ENCODE measurements at regions not wholly inside any gene's neighbourhood (a gene's known extent, or its start where the extent isn't known, plus 50 kb on each side); places are given as distances from the start of the nearest gene placed in this dataset.
"Not testable (repeated sequence)": the region's sequence is repeated elsewhere in the genome, so short reads cannot be mapped to it uniquely, and the experiment has no call there.

GRCh38 chr13:56335775-56336174 lies 804.9 kb upstream of the PRR20A start:
- DNase-seq = no peak

GRCh38 chr13:56338421-56338820 lies 802.3 kb upstream of the PRR20A start:
- no peak for DNase-seq

GRCh38 chr13:56347014-56347413 lies 793.7 kb upstream of the PRR20A start:
- DNase-seq = no peak

- no peak for DNase-seq
These were observed 790.9 kb upstream of the PRR20A start for GRCh38 chr13:56349866-56350265.

GRCh38 chr13:56351041-56351440 lies 789.7 kb upstream of the PRR20A start:
- DNase-seq = no peak

GRCh38 chr13:56352361-56352760 lies 788.4 kb upstream of the PRR20A start:
- DNase-seq = no peak

- DNase-seq = no peak
These were observed 787.8 kb upstream of the PRR20A start for GRCh38 chr13:56352901-56353300.

- no peak for DNase-seq
These were observed 784.0 kb upstream of the PRR20A start for GRCh38 chr13:56356690-56357089.

GRCh38 chr13:56378566-56378965 lies 762.2 kb upstream of the PRR20A start:
- DNase-seq = no peak

- no peak for DNase-seq
These were observed 747.2 kb upstream of the PRR20A start for GRCh38 chr13:56393549-56393948.

- DNase-seq = no peak
These were observed 744.4 kb upstream of the PRR20A start for GRCh38 chr13:56396318-56396717.

- no peak for DNase-seq
These were observed 739.9 kb upstream of the PRR20A start for GRCh38 chr13:56400774-56401173.

- DNase-seq = no peak
These were observed 727.9 kb upstream of the PRR20A start for GRCh38 chr13:56412856-56413255.

- no peak for DNase-seq
These were observed 716.5 kb upstream of the PRR20A start for GRCh38 chr13:56424246-56424645.

- DNase-seq = peak; percentile 24
These were observed 683.1 kb upstream of the PRR20A start for GRCh38 chr13:56457535-56458190.

GRCh38 chr13:56459286-56459685 lies 681.4 kb upstream of the PRR20A start:
- no peak for DNase-seq

GRCh38 chr13:56501750-56502149 lies 639.0 kb upstream of the PRR20A start:
- DNase-seq = no peak

- DNase-seq = no peak
These were observed 629.9 kb upstream of the PRR20A start for GRCh38 chr13:56510836-56511235.

- DNase-seq = not testable (repeated sequence)
These were observed 628.4 kb upstream of the PRR20A start for GRCh38 chr13:56512336-56512735.

- no peak for DNase-seq
These were observed 625.3 kb upstream of the PRR20A start for GRCh38 chr13:56515441-56515840.

GRCh38 chr13:56528040-56528790 lies 612.5 kb upstream of the PRR20A start:
- DNase-seq = no peak

GRCh38 chr13:56530096-56530495 lies 610.6 kb upstream of the PRR20A start:
- DNase-seq = no peak

GRCh38 chr13:56547921-56548320 lies 592.8 kb upstream of the PRR20A start:
- not testable (repeated sequence) for DNase-seq

- DNase-seq = no peak
These were observed 581.9 kb upstream of the PRR20A start for GRCh38 chr13:56558698-56559320.
